Bronchial epithelial cell (primary cell): ENCODE measurements at regions not wholly inside any gene's neighbourhood (a gene's known extent, or its start where the extent isn't known, plus 50 kb on each side); places are given as distances from the start of the nearest gene placed in this dataset.

Source experiments
- DNase-seq: peaks from one replicate; pipeline ENCODE4 v3.0.0-alpha.2; 2010; ENCODE audit warnings: low read depth
- FAIRE-seq: peaks from 2 replicates; lab custom pipeline; 2011; peaks lifted over from hg19 to GRCh38; lab: Jason Lieb, UNC
- H3K27me3 ChIP-seq: 2 replicates; pipeline ENCODE4 v1.5.1; 2011; ENCODE audit warnings: low read length; ENCODE audit not compliant: control insufficient read depth, insufficient read depth
- H3K36me3 ChIP-seq: 2 replicates; pipeline ENCODE4 v1.5.1; 2011; ENCODE audit warnings: low read length; ENCODE audit not compliant: control insufficient read depth, insufficient read depth
- H3K4me3 ChIP-seq: 2 replicates; pipeline ENCODE4 v1.5.1; 2011; ENCODE audit warnings: mild to moderate bottlenecking, low read depth, low read length, control low read depth
- CTCF ChIP-seq: IDR thresholded peaks from 2 replicates; pipeline ENCODE4 v1.5.1; 2011; ENCODE audit warnings: mild to moderate bottlenecking, moderate library complexity, low read length, control low read depth, inconsistent platforms; ENCODE audit not compliant: insufficient read depth, severe bottlenecking

GRCh38 chr18:22471546-22472131 lies 53.9 kb upstream of the CTAGE1 start:
- DNase-seq (no peak), FAIRE-seq (no peak)
- no peaks in the 10 kb centered on the region for H3K36me3 ChIP-seq
- no peak for TF ChIP-seq CTCF
- H3K27me3 ChIP-seq, result no peaks in the 10 kb centered on the region
- no peak overlapping the region for H3K4me3 ChIP-seq

GRCh38 chr18:22473366-22473765 lies 55.7 kb upstream of the CTAGE1 start:
- Histone ChIP-seq H3K36me3 (no peaks in the 10 kb centered on the region), H3K27me3 (no peaks in the 10 kb centered on the region), H3K4me3 (no peak overlapping the region)
- no peak for FAIRE-seq
- no peak for TF ChIP-seq CTCF
- DNase-seq, result no peak

GRCh38 chr18:22475426-22476100 lies 57.8 kb upstream of the CTAGE1 start:
- FAIRE-seq (no peak), DNase-seq (no peak)
- Histone ChIP-seq H3K4me3 (no peak overlapping the region), H3K27me3 (no peaks in the 10 kb centered on the region), H3K36me3 (no peaks in the 10 kb centered on the region)
- TF ChIP-seq CTCF, result no peak

GRCh38 chr18:22477222-22477621 lies 59.5 kb upstream of the CTAGE1 start:
- DNase-seq, result no peak
- Histone ChIP-seq H3K36me3 (no peaks in the 10 kb centered on the region), H3K4me3 (no peak overlapping the region), H3K27me3 (no peaks in the 10 kb centered on the region)
- no peak for FAIRE-seq
- no peak for TF ChIP-seq CTCF

- Histone ChIP-seq H3K4me3 (no peak overlapping the region), H3K27me3 (no peaks in the 10 kb centered on the region), H3K36me3 (no peaks in the 10 kb centered on the region)
- FAIRE-seq, result no peak
- no peak for DNase-seq
- no peak for TF ChIP-seq CTCF
Measured at GRCh38 chr18:22482948-22483347, 65.2 kb upstream of the CTAGE1 start.

- no peak overlapping the region for H3K4me3 ChIP-seq
- DNase-seq, result no peak
- no peaks in the 10 kb centered on the region for H3K36me3 ChIP-seq
- TF ChIP-seq CTCF, result no peak
- FAIRE-seq, result no peak
- no peaks in the 10 kb centered on the region for H3K27me3 ChIP-seq
Measured at GRCh38 chr18:22483407-22483806, 65.7 kb upstream of the CTAGE1 start.
